K562 (cell line): ENCODE measurements at regions not wholly inside any gene's neighbourhood (a gene's known extent, or its start where the extent isn't known, plus 50 kb on each side); places are given as distances from the start of the nearest gene placed in this dataset.

Experiments used
- ATAC-seq: fragments of 200-7000 bp; cut with Tn5 transposase; 3 replicates; pipeline ENCODE4 v1.9.1; 2020; ENCODE audit warnings: moderate library complexity
- BruUV-seq: library from RNA; stranded (reverse); fragments of 400-500 nt; replicated peaks from 2 replicates; lab custom pipeline; 2021; lab: Mats Ljungman, UMichigan
- CTCF ChIA-PET: fragments of 300-600 bp; formaldehyde crosslinking; extraction: SDS; loops from one replicate; lab custom pipeline; 2021; ENCODE audit warnings: low intra/inter-chr PET ratio; lab: Yijun Ruan, JAX
- POLR2A ChIA-PET: fragments of 300-600, 350-650 bp; sonication (Branson Sonifier 250); formaldehyde crosslinking; extraction: SDS; loops from one replicate; lab custom pipeline; 2021; ENCODE audit warnings: antibody characterized with exemption, inconsistent platforms; lab: Yijun Ruan, JAX
- DNase-seq, 4 experiments: peaks; one replicate each; pipeline versions ENCODE4 v3.0.0 to v3.0.0-alpha.2; 2011 to 2018; ENCODE audit warnings: low spot score in 3 of 4, mixed read lengths in 3 of 4; ENCODE audit errors: extremely low read depth in 1 of 4
- FAIRE-seq: peaks from 2 replicates; lab custom pipeline; 2011; peaks lifted over from hg19 to GRCh38; lab: Jason Lieb, UNC
- H2AFZ ChIP-seq: 2 replicates; pipeline ENCODE4 v1.6.0; 2011; ENCODE audit warnings: low read depth, low read length, control low read depth, inconsistent platforms
- H3K27ac ChIP-seq: fragments of 200-600 bp; 3 replicates; pipeline ENCODE4 v1.8.0; 2011; ENCODE audit warnings: low read depth, mild to moderate bottlenecking, control low read depth, inconsistent platforms, low read length, moderate library complexity, mixed read lengths; ENCODE audit errors: extremely low read depth
- H3K27me3 ChIP-seq, 2 experiments: fragments of 300-600 bp in 1 of 2; 2 replicates in 1 of 2; 3 replicates in 1 of 2; pipeline versions ENCODE4 v1.6.0 to v1.8.0; 2011; ENCODE audit warnings: inconsistent platforms in 2 of 2, low read length in 2 of 2, mild to moderate bottlenecking in 1 of 2, mixed read lengths in 1 of 2, moderate library complexity in 1 of 2; ENCODE audit not compliant: control insufficient read depth in 2 of 2, insufficient read depth in 2 of 2
- H3K36me3 ChIP-seq: fragments of 300-600 bp; 3 replicates; pipeline ENCODE4 v1.8.0; 2011; ENCODE audit warnings: mild to moderate bottlenecking, low read length, inconsistent platforms; ENCODE audit not compliant: control insufficient read depth, insufficient read depth
- H3K4me1 ChIP-seq, 2 experiments: fragments of 200-600 bp in 1 of 2; replicated peaks in 1 of 2; 2 replicates in 1 of 2; 3 replicates in 1 of 2; pipeline versions ENCODE4 v1.5.1 to v1.8.0; 2011; ENCODE audit warnings: inconsistent platforms in 2 of 2, low read length in 2 of 2, mild to moderate bottlenecking in 1 of 2, mixed read lengths in 1 of 2, moderate library complexity in 1 of 2; ENCODE audit not compliant: control insufficient read depth in 2 of 2, insufficient read depth in 2 of 2
- H3K4me2 ChIP-seq: 2 replicates; pipeline ENCODE4 v1.6.1; 2011; ENCODE audit warnings: low read length, control low read depth, inconsistent platforms, mixed read lengths; ENCODE audit not compliant: insufficient read depth
- H3K4me3 ChIP-seq: fragments of 200-600 bp; sonication (generic), shearing (Covaris generic); 2 replicates; pipeline ENCODE4 v1.5.1; 2016; ENCODE audit warnings: control low read depth, inconsistent platforms
- H3K79me2 ChIP-seq: fragments of 200-600 bp; 3 replicates; pipeline ENCODE4 v1.8.0; 2011; ENCODE audit warnings: low read length, inconsistent platforms; ENCODE audit not compliant: control insufficient read depth, insufficient read depth
- H3K9ac ChIP-seq, 2 experiments: 2 replicates each; pipeline versions ENCODE4 v1.6.0 to v1.6.1; 2011; ENCODE audit warnings: low read depth in 2 of 2, low read length in 2 of 2, control low read depth in 1 of 2, inconsistent platforms in 1 of 2, mild to moderate bottlenecking in 1 of 2, mixed read lengths in 1 of 2; ENCODE audit not compliant: insufficient read depth in 1 of 2
- H3K9me1 ChIP-seq: one replicate; pipeline ENCODE4 v1.6.0; 2011; ENCODE audit warnings: inconsistent platforms, mild to moderate bottlenecking, low read length, moderate library complexity; ENCODE audit not compliant: control insufficient read depth, insufficient read depth
- H3K9me3 ChIP-seq: replicated peaks from 2 replicates; pipeline ENCODE4 v1.5.1; 2011; ENCODE audit warnings: low read depth, low read length, inconsistent platforms; ENCODE audit not compliant: control insufficient read depth, insufficient read depth
- H4K20me1 ChIP-seq: replicated peaks from 2 replicates; pipeline ENCODE4 v1.6.1; 2011; ENCODE audit warnings: low read length, inconsistent platforms, mixed read lengths; ENCODE audit not compliant: control insufficient read depth, insufficient read depth
- ATF3 ChIP-seq, 2 experiments: fragments of 450-650 bp in 1 of 2; sonication (generic) in 1 of 2; formaldehyde crosslinking in 1 of 2; IDR thresholded peaks in 1 of 2; conservative IDR thresholded peaks in 1 of 2; 2 replicates each; pipeline versions ENCODE4 v1.6.1 to v1.8.1; 2016 to 2023; ENCODE audit warnings: mild to moderate bottlenecking in 2 of 2, moderate library complexity in 2 of 2, inconsistent platforms in 1 of 2, missing genetic modification reagents in 1 of 2
- C11orf30 ChIP-seq: fragments of 450-650 bp; IDR thresholded peaks from 2 replicates; pipeline ENCODE4 v1.6.1; 2016; ENCODE audit warnings: low read depth, mild to moderate bottlenecking
- ZBTB1 ChIP-seq: sonication (generic); formaldehyde crosslinking; IDR thresholded peaks from 2 replicates; pipeline ENCODE4 v1.8.1; 2023; ENCODE audit warnings: missing genetic modification reagents, low read depth, mild to moderate bottlenecking, borderline replicate concordance
- ZBTB2 ChIP-seq: fragments of 450-650 bp; IDR thresholded peaks from 2 replicates; pipeline ENCODE4 v1.6.1; 2016; ENCODE audit warnings: antibody characterized with exemption
- ZNF354B ChIP-seq: fragments of 250-450 bp; sonication (Bioruptor Pico); IDR thresholded peaks from 2 replicates; pipeline ENCODE4 v1.4.0; 2020
- WGBS: fragments of 100-300 bp; shearing (Covaris generic); methylation state at CpG from one replicate; pipeline ENCODE4 v1.1.6; 2016; ENCODE audit warnings: low coverage, mixed read lengths; ENCODE audit not compliant: insufficient coverage; ENCODE audit errors: missing lambda C conversion rate; 5-methylcytosine and 5-hydroxymethylcytosine counted together
- in situ Hi-C: fragments of 300-500 bp; cut with MboI; formaldehyde crosslinking; loops from 4 replicates; pipeline ENCODE4 v1.15.0; 2018; ENCODE audit warnings: inconsistent platforms, mixed read lengths
- intact Hi-C: fragments of 100-400 bp; cut with micrococcal nuclease; formaldehyde crosslinking; loops from 2 replicates; pipeline ENCODE4 v1.14.2; 2022

- H4K20me1 ChIP-seq = no peaks in the 10 kb centered on the region
- no peak overlapping the region for H3K9ac ChIP-seq
- no peaks in the 10 kb centered on the region for H3K79me2 ChIP-seq
- ATAC-seq (no peak), DNase-seq (no peak), FAIRE-seq (no peak)
- no TSS peak for BruUV-seq
- no peaks in the 10 kb centered on the region for H3K36me3 ChIP-seq
- no peak overlapping the region for H2AFZ ChIP-seq
- no peak overlapping the region for H3K4me3 ChIP-seq
- no peak overlapping the region for H3K4me2 ChIP-seq
- in situ Hi-C loops (no loop called here), intact Hi-C loops (no loop called here)
- no peaks in the 10 kb centered on the region for H3K9me3 ChIP-seq
- no peak overlapping the region for H3K27ac ChIP-seq
- TF ChIP-seq ZNF354B (CRISPR knock-in tag) (no peak), ZBTB2 (no peak)
- no peaks in the 10 kb centered on the region; a peak in 1 of 5 replicates for H3K27me3 ChIP-seq
- ChIA-PET CTCF (no interaction called here), POLR2A (no interaction called here)
- 7% methylated on average over 5 of the region's 5 CpGs for WGBS
- no peaks in the 10 kb centered on the region for H3K9me1 ChIP-seq
- no peaks in the 10 kb centered on the region for H3K4me1 ChIP-seq
These were observed 52.2 kb upstream of the UGP2 start for GRCh38 chr2:63789338-63790020.

GRCh38 chr2:63790491-63790890 lies 51.2 kb upstream of the UGP2 start:
- 0% methylated on average over 2 of the region's 2 CpGs for WGBS
- no peak for FAIRE-seq
- ATAC-seq = no peak

More at GRCh38 chr2:63790491-63790890, 51.2 kb upstream of the UGP2 start:
- Histone ChIP-seq H3K4me3 (no peak overlapping the region), H3K4me2 (no peak overlapping the region), H3K9me3 (no peaks in the 10 kb centered on the region), H4K20me1 (no peaks in the 10 kb centered on the region), H3K36me3 (no peaks in the 10 kb centered on the region), H3K9ac (no peak overlapping the region), H3K4me1 (no peaks in the 10 kb centered on the region), H3K27me3 (no peaks in the 10 kb centered on the region; a peak in 1 of 5 replicates), H2AFZ (no peak overlapping the region), H3K27ac (no peak overlapping the region), H3K9me1 (no peaks in the 10 kb centered on the region), H3K79me2 (no peaks in the 10 kb centered on the region)
- in situ Hi-C loops = no loop called here
- no peak for TF ChIP-seq C11orf30
- TF ChIP-seq ZBTB1 = no peak
- peak; percentile 21; the same call in 1 of the 2 replicates for TF ChIP-seq ATF3 (IDR thresholded peaks at IDR 0.05)
- no peak for TF ChIP-seq ATF3 (CRISPR knock-in tag; conservative IDR thresholded peaks at IDR 0.05)
- ChIA-PET POLR2A (no interaction called here), CTCF (no interaction called here)
- BruUV-seq = no TSS peak
- intact Hi-C loops = no loop called here
- DNase-seq = no peak
